WI38 (cell line): ENCODE measurements at regions not wholly inside any gene's neighbourhood (a gene's known extent, or its start where the extent isn't known, plus 50 kb on each side); places are given as distances from the start of the nearest gene placed in this dataset.
"Not testable (repeated sequence)": the region's sequence is repeated elsewhere in the genome, so short reads cannot be mapped to it uniquely, and the experiment has no call there.

Experiments used
- H3K4me3 ChIP-seq: 2 replicates; pipeline ENCODE4 v1.5.1; 2011; ENCODE audit warnings: low read depth, mild to moderate bottlenecking, control low read depth, low read length
- CTCF ChIP-seq: IDR thresholded peaks from 2 replicates; pipeline ENCODE4 v1.5.1; 2012; ENCODE audit warnings: low read depth, mild to moderate bottlenecking, control low read depth, low read length

GRCh38 chr14:96717116-96717515, 80.1 kb upstream of the VRK1 start:
- no peak for TF ChIP-seq CTCF
- H3K4me3 ChIP-seq = no peak overlapping the region

GRCh38 chr14:96718407-96718806, 78.8 kb upstream of the VRK1 start:
- no peak for TF ChIP-seq CTCF
- no peak overlapping the region for H3K4me3 ChIP-seq

- H3K4me3 ChIP-seq = not testable (repeated sequence)
These were observed 76.5 kb upstream of the VRK1 start for GRCh38 chr14:96720702-96721101.

- TF ChIP-seq CTCF = no peak
- no peak overlapping the region for H3K4me3 ChIP-seq
These were observed 74.4 kb upstream of the VRK1 start for GRCh38 chr14:96722736-96723135.

GRCh38 chr14:96723946-96724345, 73.2 kb upstream of the VRK1 start:
- no peak for TF ChIP-seq CTCF
- no peak overlapping the region for H3K4me3 ChIP-seq

GRCh38 chr14:96725232-96725631, 72.0 kb upstream of the VRK1 start:
- TF ChIP-seq CTCF = no peak

GRCh38 chr14:96727073-96727472, 70.1 kb upstream of the VRK1 start:
- no peak overlapping the region for H3K4me3 ChIP-seq
- TF ChIP-seq CTCF = no peak

More at GRCh38 chr14:96725232-96725631, 72.0 kb upstream of the VRK1 start:
- H3K4me3 ChIP-seq = no peak overlapping the region

- no peak overlapping the region for H3K4me3 ChIP-seq
- TF ChIP-seq CTCF = no peak
These were observed 69.7 kb upstream of the VRK1 start for GRCh38 chr14:96727491-96727890.
